ENCODE measurements at regions not wholly inside any gene's neighbourhood (a gene's known extent, or its start where the extent isn't known, plus 50 kb on each side); places are given as distances from the start of the nearest gene placed in this dataset.

- TF ChIP-seq CTCF (IDR thresholded peaks at IDR 0.05) (no peak), POLR2A (IDR thresholded peaks at IDR 0.05) (no peak)
Measured at GRCh38 chr12:113744802-113745395, 221.2 kb downstream of the RBM19 start.
